Renal cortex interstitium (tissue), 11 donors: ENCODE measurements at regions not wholly inside any gene's neighbourhood (a gene's known extent, or its start where the extent isn't known, plus 50 kb on each side); places are given as distances from the start of the nearest gene placed in this dataset.

ENCODE experiments used
- DNase-seq, 11 donors: peaks; one replicate each; pipeline ENCODE4 v3.0.0-alpha.2; 2013; ENCODE audit warnings: low read depth in 9 of 11, low spot score in 4 of 11; ENCODE audit errors: extremely low read depth in 1 of 11

GRCh38 chrX:131923614-131924250 is 99.4 kb upstream of the STK26 start:
- DNase-seq = no peak

DNA sequence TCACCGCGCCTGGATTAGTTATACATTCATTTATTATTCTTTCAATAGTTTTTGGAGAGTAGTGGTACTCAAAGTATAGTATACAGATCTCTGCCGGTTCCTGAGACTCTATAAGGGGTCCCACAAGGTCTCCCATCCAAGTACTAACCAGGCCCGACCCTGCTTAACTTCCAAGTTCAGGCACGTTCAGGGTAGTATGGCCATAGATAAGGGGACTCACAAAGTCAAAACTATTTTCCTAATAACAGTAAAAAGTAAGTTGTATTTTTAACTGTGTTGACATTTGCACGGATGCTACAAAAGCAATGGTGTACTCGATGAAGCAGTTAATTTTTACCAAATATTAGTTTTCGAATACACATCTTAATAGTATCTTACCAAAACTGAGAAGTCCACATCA is 84.4 kb upstream of the STK26 start:
- no peak for DNase-seq

GRCh38 chrX:131942034-131942433 is 81.1 kb upstream of the STK26 start:
- no peak for DNase-seq

DNA sequence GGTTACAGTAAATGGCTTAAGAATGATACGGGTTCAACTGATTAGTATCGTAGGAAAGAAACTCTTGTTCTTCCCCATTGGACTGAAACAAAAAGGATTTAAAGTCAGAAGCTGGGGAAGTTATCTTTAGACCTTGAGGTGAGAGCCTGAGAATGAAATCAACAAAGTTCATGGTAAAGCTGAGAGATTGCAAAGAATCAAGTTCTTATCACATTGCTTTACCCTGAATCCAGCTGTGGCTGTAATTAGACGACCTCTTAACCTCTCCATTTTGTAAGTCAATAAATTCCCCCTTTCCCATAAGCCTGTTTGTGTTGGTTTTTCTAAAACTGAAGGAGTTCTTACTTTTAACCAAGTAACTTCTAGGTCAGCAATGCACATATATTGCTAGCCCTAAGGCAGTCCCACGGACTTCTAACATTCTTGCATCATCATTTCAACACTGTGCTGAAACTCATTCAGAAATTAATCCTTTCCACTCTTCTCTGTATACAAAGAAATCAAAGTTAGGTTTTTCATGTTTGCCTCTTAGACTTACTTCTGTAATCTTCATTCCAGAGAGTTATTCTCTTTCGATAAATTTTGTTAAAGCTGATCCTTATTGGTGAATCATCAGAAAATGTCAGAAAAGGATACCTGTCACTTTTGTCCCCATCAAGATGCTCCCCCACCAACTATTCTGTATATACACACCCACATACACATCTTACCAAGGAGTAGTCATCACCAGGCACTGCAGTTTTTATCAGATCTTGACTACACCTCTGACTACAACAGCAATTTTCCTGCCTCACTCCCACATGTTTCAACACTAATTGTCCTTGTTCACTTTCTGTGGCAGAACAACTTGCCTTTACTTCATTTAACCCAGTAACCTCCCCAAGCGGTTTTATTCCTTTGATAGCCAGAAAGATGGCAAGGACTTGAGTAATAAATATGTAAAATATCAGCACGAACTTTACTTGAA is 77.9 kb upstream of the STK26 start:
- no peak for DNase-seq

GRCh38 chrX:131951166-131951565 is 71.9 kb upstream of the STK26 start:
- DNase-seq = no peak

DNA sequence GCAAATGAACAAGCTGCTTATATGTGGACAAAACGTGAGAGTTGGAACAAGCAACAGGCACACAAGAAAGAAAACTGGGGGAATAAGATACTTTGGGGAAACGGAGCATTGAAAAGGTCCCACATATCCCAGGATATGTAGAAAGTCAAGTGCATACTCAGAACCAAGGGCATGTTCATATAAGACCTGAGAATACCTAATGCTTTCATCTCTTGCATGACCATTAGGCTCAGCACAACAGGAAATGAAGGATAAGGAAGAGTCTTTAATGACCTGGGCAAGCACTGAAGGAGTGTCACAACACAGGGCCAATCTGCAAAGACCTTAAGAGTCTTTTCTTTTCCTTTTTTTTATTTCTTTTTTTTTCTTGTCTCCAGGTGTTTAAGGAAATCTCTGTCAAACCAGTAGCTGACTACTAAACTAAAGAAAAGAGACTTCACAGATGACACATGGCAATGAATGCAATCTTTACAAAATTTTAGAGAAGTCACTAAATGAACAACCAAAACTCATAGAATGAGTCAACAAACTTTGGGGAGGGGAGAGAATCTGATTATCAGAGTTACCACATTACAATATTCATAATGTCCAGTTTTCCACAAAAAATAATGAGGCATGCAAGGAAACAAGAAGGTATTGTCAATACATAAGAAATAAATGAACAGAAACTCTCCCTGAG is 67.9 kb upstream of the STK26 start:
- no peak for DNase-seq

GRCh38 chrX:131958724-131959123 is 64.4 kb upstream of the STK26 start:
- DNase-seq = no peak

- no peak for DNase-seq
These were observed 52.8 kb upstream of the STK26 start for GRCh38 chrX:131970347-131970746.
